RWPE2 (cell line): ENCODE measurements at regions not wholly inside any gene's neighbourhood (a gene's known extent, or its start where the extent isn't known, plus 50 kb on each side); places are given as distances from the start of the nearest gene placed in this dataset.

ENCODE experiments used
- ATAC-seq: fragments of 200-7000 bp; cut with Tn5 transposase; 3 replicates; pipeline ENCODE4 v1.9.1; 2021; ENCODE audit warnings: low read depth
- DNase-seq: peaks from one replicate; pipeline ENCODE4 v3.0.0-alpha.2; 2020; ENCODE audit warnings: low spot score
- H3K27ac ChIP-seq: fragments of 450-650 bp; 2 replicates; pipeline ENCODE4 v1.5.1; 2017; ENCODE audit warnings: mild to moderate bottlenecking; ENCODE audit not compliant: poor library complexity, severe bottlenecking
- H3K27me3 ChIP-seq: fragments of 250-450 bp; sonication (Bioruptor Pico); 2 replicates; pipeline ENCODE4 v1.5.1; 2021; ENCODE audit warnings: mild to moderate bottlenecking, moderate library complexity; ENCODE audit not compliant: insufficient read depth, poor library complexity, severe bottlenecking
- H3K36me3 ChIP-seq: fragments of 250-450 bp; sonication (Bioruptor Pico); 2 replicates; pipeline ENCODE4 v1.5.1; 2020; ENCODE audit warnings: low read depth, mild to moderate bottlenecking, moderate library complexity
- H3K4me1 ChIP-seq: fragments of 250-450 bp; sonication (Bioruptor Pico); 2 replicates; pipeline ENCODE4 v1.5.1; 2021; ENCODE audit warnings: mild to moderate bottlenecking, moderate library complexity; ENCODE audit not compliant: insufficient read depth, poor library complexity, severe bottlenecking
- H3K4me3 ChIP-seq: fragments of 250-450 bp; sonication (Bioruptor Pico); 2 replicates; pipeline ENCODE4 v1.5.1; 2021; ENCODE audit warnings: mild to moderate bottlenecking, moderate library complexity; ENCODE audit not compliant: severe bottlenecking
- H3K9me3 ChIP-seq: fragments of 250-450 bp; sonication (Bioruptor Pico); 2 replicates; pipeline ENCODE4 v1.5.1; 2021; ENCODE audit warnings: mild to moderate bottlenecking, moderate library complexity; ENCODE audit not compliant: severe bottlenecking
- TF ChIP-seq, protein P1 (sequence below): fragments of 450-650 bp; IDR thresholded peaks from one replicate; pipeline ENCODE4 v1.5.1; 2017; ENCODE audit warnings: mild to moderate bottlenecking, moderate library complexity; ENCODE audit not compliant: poor library complexity, severe bottlenecking

DNA sequence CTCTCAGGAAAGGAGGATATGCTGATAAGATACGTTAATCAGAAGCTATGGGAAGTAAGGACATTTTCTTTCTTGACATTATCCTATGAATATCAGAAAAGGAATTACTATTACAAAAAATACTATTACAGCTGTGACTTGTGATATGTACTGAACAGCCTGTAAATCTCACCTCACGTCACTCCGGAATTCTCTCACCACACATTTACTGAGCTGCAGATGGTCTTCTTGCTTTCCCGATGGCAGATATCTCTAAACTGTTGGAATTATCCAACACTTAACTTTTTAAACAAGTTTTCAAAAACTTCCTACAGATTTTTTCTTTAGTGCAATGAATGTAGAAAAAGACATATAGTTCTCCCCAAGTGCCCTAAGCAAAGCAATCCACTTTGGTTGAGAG, 313.4 kb downstream of the GPR37 start:
- no peak overlapping the region for H3K27ac ChIP-seq
- no peaks in the 10 kb centered on the region for H3K27me3 ChIP-seq
- no peak overlapping the region for H3K4me3 ChIP-seq
- DNase-seq (no peak), ATAC-seq (no peak)
- TF ChIP-seq, protein P1, sequence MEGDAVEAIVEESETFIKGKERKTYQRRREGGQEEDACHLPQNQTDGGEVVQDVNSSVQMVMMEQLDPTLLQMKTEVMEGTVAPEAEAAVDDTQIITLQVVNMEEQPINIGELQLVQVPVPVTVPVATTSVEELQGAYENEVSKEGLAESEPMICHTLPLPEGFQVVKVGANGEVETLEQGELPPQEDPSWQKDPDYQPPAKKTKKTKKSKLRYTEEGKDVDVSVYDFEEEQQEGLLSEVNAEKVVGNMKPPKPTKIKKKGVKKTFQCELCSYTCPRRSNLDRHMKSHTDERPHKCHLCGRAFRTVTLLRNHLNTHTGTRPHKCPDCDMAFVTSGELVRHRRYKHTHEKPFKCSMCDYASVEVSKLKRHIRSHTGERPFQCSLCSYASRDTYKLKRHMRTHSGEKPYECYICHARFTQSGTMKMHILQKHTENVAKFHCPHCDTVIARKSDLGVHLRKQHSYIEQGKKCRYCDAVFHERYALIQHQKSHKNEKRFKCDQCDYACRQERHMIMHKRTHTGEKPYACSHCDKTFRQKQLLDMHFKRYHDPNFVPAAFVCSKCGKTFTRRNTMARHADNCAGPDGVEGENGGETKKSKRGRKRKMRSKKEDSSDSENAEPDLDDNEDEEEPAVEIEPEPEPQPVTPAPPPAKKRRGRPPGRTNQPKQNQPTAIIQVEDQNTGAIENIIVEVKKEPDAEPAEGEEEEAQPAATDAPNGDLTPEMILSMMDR: no peak
- H3K4me1 ChIP-seq: no peaks in the 10 kb centered on the region
- H3K36me3 ChIP-seq: no peaks in the 10 kb centered on the region
- peaks cover 2% of the 10 kb centered on the region for H3K9me3 ChIP-seq

DNA sequence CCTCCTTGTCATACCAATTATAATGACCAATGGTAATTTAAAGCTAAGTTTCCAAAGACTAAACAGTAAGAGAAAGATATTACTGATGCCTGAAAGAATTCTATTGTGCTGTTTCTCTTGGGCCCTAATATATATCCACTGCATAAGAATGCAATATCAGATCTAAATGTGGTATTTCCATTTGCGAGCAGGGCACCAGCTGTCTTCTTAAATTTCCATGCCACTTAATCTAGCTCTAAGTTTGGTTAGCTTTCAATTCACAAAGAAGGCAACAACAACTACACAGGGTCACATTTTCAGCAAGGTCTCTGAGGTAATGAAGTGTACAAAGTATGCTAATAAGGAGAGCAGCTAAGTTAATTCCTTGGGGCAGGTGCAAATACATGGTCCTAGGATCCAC, 315.7 kb downstream of the GPR37 start:
- Histone ChIP-seq H3K9me3 (peaks cover 2% of the 10 kb centered on the region), H3K36me3 (no peaks in the 10 kb centered on the region), H3K4me3 (no peak overlapping the region), H3K27ac (no peak overlapping the region), H3K27me3 (no peaks in the 10 kb centered on the region), H3K4me1 (no peaks in the 10 kb centered on the region)
- DNase-seq (no peak), ATAC-seq (no peak)
- TF ChIP-seq, protein P1: no peak

DNA sequence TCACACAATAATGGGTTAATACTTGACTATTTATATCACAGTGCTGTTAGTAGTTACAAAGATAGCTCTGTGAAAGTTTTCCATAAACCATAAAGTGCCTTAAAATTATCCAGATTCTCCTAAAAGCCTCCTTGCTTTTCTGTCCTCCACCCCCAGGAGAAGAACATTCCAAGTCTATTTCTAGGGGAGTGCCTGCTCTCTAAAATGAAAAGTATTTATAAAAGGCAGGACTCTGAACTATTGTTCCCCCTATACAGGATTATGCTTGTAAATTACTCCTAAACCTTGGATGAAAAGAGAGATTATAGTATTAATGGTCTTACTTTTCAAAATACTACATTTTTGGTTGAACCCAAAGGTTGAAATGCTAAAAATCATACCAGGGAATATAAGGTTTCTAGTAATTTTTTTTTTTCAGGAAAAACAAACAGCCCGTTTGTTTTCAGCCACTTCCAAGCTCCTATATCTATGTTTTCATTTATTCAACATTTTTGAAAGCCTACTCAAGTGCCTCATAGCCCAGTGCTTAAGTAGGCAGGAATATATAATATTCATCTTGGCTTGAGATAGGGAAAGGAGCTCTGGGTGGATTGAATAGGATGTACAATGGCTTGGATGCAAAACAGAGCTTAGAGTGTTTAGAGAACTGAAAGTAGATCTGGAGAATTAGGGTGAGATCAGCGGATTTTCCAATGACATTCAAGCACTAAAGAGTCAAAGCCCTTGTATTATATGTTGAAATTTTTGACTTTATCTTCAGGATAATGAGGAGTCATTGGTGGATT, 320.7 kb downstream of the GPR37 start:
- TF ChIP-seq, protein P1: no peak
- DNase-seq (no peak), ATAC-seq (no peak)
- Histone ChIP-seq H3K4me1 (no peaks in the 10 kb centered on the region), H3K9me3 (no peaks in the 10 kb centered on the region), H3K4me3 (no peak overlapping the region), H3K27me3 (no peaks in the 10 kb centered on the region), H3K36me3 (no peaks in the 10 kb centered on the region), H3K27ac (no peak overlapping the region)

DNA sequence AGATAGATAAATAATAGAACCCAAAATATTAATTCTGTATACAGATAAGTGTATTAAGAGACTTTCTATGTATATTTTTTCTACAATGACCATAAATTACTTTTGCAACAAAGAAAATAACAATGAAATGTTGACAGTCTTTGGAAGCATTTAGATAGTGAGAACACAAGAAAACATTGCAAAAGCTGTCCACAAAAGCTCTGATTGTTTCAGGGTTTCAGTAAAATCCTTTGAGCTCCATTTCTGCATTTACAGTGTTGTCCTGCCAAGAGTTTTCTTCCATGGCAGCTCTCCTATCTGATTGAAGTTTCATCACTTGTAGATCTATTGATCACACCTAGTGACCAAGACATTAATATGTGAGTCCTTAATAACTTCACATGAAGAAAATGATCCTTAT, 321.8 kb downstream of the GPR37 start:
- ATAC-seq (no peak), DNase-seq (no peak)
- H3K36me3 ChIP-seq: no peaks in the 10 kb centered on the region
- no peaks in the 10 kb centered on the region for H3K4me1 ChIP-seq
- H3K27ac ChIP-seq: no peak overlapping the region
- TF ChIP-seq, protein P1: no peak
- no peaks in the 10 kb centered on the region for H3K9me3 ChIP-seq
- H3K4me3 ChIP-seq: no peak overlapping the region
- no peaks in the 10 kb centered on the region for H3K27me3 ChIP-seq

DNA sequence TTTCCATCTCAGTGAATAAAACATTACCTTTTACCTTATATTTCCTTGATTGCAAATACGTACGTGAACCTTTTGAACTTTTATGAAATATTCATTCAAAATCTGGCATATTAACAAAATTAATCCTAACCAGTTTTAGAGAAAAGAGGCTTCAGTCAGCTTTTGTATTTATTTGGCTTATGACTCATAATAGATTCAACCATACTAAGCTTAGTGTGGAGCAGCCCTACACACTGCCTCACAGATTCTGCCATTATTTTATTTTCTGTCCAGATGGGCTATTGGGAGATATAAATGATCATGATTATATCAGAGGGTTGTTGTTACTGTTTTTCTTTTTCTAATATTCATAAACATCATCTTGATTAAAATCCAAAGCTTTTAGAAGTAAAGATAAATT, 325.5 kb downstream of the GPR37 start:
- no peaks in the 10 kb centered on the region for H3K4me1 ChIP-seq
- no peak for ATAC-seq
- TF ChIP-seq, protein P1: no peak

More for the DNA sequence above, 325.5 kb downstream of the GPR37 start:
- H3K9me3 ChIP-seq: no peaks in the 10 kb centered on the region
- H3K27ac ChIP-seq: no peak overlapping the region
- no peaks in the 10 kb centered on the region for H3K27me3 ChIP-seq
- no peaks in the 10 kb centered on the region for H3K36me3 ChIP-seq
- no peak overlapping the region for H3K4me3 ChIP-seq
- DNase-seq: no peak
